Neural cell (in vitro differentiated cells): ENCODE measurements at regions not wholly inside any gene's neighbourhood (a gene's known extent, or its start where the extent isn't known, plus 50 kb on each side); places are given as distances from the start of the nearest gene placed in this dataset.

Experiments
- H2AFZ ChIP-seq: fragments of 200-600, 300-800 bp; sonication (generic), shearing (Covaris generic); 2 replicates; pipeline ENCODE4 v1.6.0; 2014; ENCODE audit warnings: low read depth, mild to moderate bottlenecking, antibody characterized with exemption, low read length, moderate library complexity
- H3F3A ChIP-seq: fragments of 200-600 bp; shearing (Covaris generic); 2 replicates; pipeline ENCODE4 v1.6.1; 2016; ENCODE audit warnings: mild to moderate bottlenecking, moderate library complexity, mixed read lengths, antibody characterized with exemption, low read length; ENCODE audit not compliant: insufficient read depth, poor library complexity, severe bottlenecking
- H3K27ac ChIP-seq: fragments of 200-600, 300-800 bp; sonication (generic), shearing (Covaris generic); 2 replicates; pipeline ENCODE4 v1.5.1; 2014; ENCODE audit warnings: mild to moderate bottlenecking, low read length, moderate library complexity
- H3K27me3 ChIP-seq: fragments of 300-800, 200-600 bp; sonication (generic), shearing (Covaris generic); 2 replicates; pipeline ENCODE4 v1.6.0; 2014; ENCODE audit warnings: mild to moderate bottlenecking, low read depth, low read length, moderate library complexity; ENCODE audit not compliant: insufficient read depth
- H3K36me3 ChIP-seq: fragments of 300-800, 200-600 bp; sonication (generic), shearing (Covaris generic); 2 replicates; pipeline ENCODE4 v1.5.1; 2014; ENCODE audit warnings: mild to moderate bottlenecking, antibody characterized with exemption, low read length, moderate library complexity; ENCODE audit not compliant: insufficient read depth
- H3K4me2 ChIP-seq: fragments of 300-800, 200-600 bp; sonication (generic), shearing (Covaris generic); 2 replicates; pipeline ENCODE4 v1.6.0; 2014; ENCODE audit warnings: mild to moderate bottlenecking, low read length
- H3K4me3 ChIP-seq: fragments of 300-800, 200-600 bp; sonication (generic), shearing (Covaris generic); 2 replicates; pipeline ENCODE4 v1.5.1; 2014; ENCODE audit warnings: mild to moderate bottlenecking, low read length, moderate library complexity
- H3K79me2 ChIP-seq: fragments of 200-600 bp; shearing (Covaris generic); replicated peaks from 2 replicates; pipeline ENCODE4 v1.6.0; 2014; ENCODE audit warnings: mild to moderate bottlenecking, low read length, moderate library complexity; ENCODE audit not compliant: insufficient read depth
- H3K9ac ChIP-seq: fragments of 300-800, 200-600 bp; sonication (generic), shearing (Covaris generic); 2 replicates; pipeline ENCODE4 v1.6.1; 2016; ENCODE audit warnings: mild to moderate bottlenecking, low read length, mixed read lengths
- H3K9me2 ChIP-seq: fragments of 200-600 bp; shearing (Covaris generic); 2 replicates; pipeline ENCODE4 v1.6.1; 2016; ENCODE audit warnings: mild to moderate bottlenecking, low read length, mixed read lengths; ENCODE audit not compliant: insufficient read depth
- H3K9me3 ChIP-seq: fragments of 200-600, 300-800 bp; sonication (generic), shearing (Covaris generic); 2 replicates; pipeline ENCODE4 v1.6.1; 2016; ENCODE audit warnings: mild to moderate bottlenecking, mixed run types, low read length, moderate library complexity, mixed read lengths
- H4K20me1 ChIP-seq: fragments of 200-600 bp; shearing (Covaris generic); 2 replicates; pipeline ENCODE4 v1.6.1; 2016; ENCODE audit warnings: mild to moderate bottlenecking, mixed run types; ENCODE audit not compliant: insufficient read depth
- CTCF ChIP-seq: fragments of 450-650 bp; IDR thresholded peaks from 2 replicates; pipeline ENCODE4 v1.5.1; 2014; ENCODE audit warnings: antibody characterized with exemption, mild to moderate bottlenecking, moderate library complexity; ENCODE audit not compliant: poor library complexity, severe bottlenecking
- EP300 ChIP-seq: fragments of 450-650 bp; conservative IDR thresholded peaks from 2 replicates; pipeline ENCODE4 v1.6.1; 2014; ENCODE audit warnings: antibody characterized with exemption, mild to moderate bottlenecking, moderate library complexity; ENCODE audit not compliant: poor library complexity, severe bottlenecking
- EZH2 ChIP-seq: fragments of 200-600, 300-800 bp; shearing (Covaris generic), sonication (generic); IDR thresholded peaks from 2 replicates; pipeline ENCODE4 v1.6.1; 2014; ENCODE audit warnings: antibody characterized with exemption, low read length, borderline replicate concordance, mild to moderate bottlenecking; ENCODE audit not compliant: insufficient read depth, poor library complexity, severe bottlenecking
- MXI1 ChIP-seq: fragments of 450-650 bp; conservative IDR thresholded peaks from 2 replicates; pipeline ENCODE4 v1.6.1; 2014; ENCODE audit warnings: antibody characterized with exemption, mild to moderate bottlenecking; ENCODE audit not compliant: poor library complexity, severe bottlenecking
- POLR2AphosphoS5 ChIP-seq: IDR thresholded peaks from 2 replicates; pipeline ENCODE4 v1.6.1; 2012
- RAD21 ChIP-seq: fragments of 450-650 bp; conservative IDR thresholded peaks from 2 replicates; pipeline ENCODE4 v1.6.1; 2014; ENCODE audit warnings: antibody characterized with exemption, mild to moderate bottlenecking, moderate library complexity
- SMC3 ChIP-seq: fragments of 450-650 bp; conservative IDR thresholded peaks from 2 replicates; pipeline ENCODE4 v1.6.1; 2014; ENCODE audit warnings: antibody characterized with exemption, mild to moderate bottlenecking, moderate library complexity; ENCODE audit not compliant: poor library complexity
- TAF1 ChIP-seq: IDR thresholded peaks from 2 replicates; pipeline ENCODE4 v1.6.1; 2012; ENCODE audit warnings: low read depth
- TF ChIP-seq, protein P1 (sequence below): IDR thresholded peaks from 2 replicates; pipeline ENCODE4 v1.6.1; 2012; ENCODE audit warnings: borderline replicate concordance

GRCh38 chr11:107071129-107071528, 52.9 kb upstream of the GUCY1A2 start:
- Histone ChIP-seq H3K9me2 (no peaks in the 10 kb centered on the region), H3K4me3 (no peak overlapping the region), H3K27me3 (no peaks in the 10 kb centered on the region), H3K36me3 (no peaks in the 10 kb centered on the region), H2AFZ (no peak overlapping the region), H3K9ac (no peak overlapping the region), H3K9me3 (no peaks in the 10 kb centered on the region), H3F3A (peaks cover 3% of the 10 kb centered on the region), H3K27ac (no peak overlapping the region), H3K79me2 (no peaks in the 10 kb centered on the region), H4K20me1 (no peaks in the 10 kb centered on the region), H3K4me2 (no peak overlapping the region)
- TF ChIP-seq TAF1, result no peak
- no peak for TF ChIP-seq SMC3
- no peak for TF ChIP-seq EZH2
- TF ChIP-seq CTCF, result no peak
- peak; percentile 71 for TF ChIP-seq POLR2AphosphoS5
- TF ChIP-seq RAD21, result no peak
- TF ChIP-seq EP300, result peak; percentile 95
- TF ChIP-seq, protein P1, sequence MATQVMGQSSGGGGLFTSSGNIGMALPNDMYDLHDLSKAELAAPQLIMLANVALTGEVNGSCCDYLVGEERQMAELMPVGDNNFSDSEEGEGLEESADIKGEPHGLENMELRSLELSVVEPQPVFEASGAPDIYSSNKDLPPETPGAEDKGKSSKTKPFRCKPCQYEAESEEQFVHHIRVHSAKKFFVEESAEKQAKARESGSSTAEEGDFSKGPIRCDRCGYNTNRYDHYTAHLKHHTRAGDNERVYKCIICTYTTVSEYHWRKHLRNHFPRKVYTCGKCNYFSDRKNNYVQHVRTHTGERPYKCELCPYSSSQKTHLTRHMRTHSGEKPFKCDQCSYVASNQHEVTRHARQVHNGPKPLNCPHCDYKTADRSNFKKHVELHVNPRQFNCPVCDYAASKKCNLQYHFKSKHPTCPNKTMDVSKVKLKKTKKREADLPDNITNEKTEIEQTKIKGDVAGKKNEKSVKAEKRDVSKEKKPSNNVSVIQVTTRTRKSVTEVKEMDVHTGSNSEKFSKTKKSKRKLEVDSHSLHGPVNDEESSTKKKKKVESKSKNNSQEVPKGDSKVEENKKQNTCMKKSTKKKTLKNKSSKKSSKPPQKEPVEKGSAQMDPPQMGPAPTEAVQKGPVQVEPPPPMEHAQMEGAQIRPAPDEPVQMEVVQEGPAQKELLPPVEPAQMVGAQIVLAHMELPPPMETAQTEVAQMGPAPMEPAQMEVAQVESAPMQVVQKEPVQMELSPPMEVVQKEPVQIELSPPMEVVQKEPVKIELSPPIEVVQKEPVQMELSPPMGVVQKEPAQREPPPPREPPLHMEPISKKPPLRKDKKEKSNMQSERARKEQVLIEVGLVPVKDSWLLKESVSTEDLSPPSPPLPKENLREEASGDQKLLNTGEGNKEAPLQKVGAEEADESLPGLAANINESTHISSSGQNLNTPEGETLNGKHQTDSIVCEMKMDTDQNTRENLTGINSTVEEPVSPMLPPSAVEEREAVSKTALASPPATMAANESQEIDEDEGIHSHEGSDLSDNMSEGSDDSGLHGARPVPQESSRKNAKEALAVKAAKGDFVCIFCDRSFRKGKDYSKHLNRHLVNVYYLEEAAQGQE, result peak; percentile 67
- TF ChIP-seq MXI1, result no peak
